SK-N-SH (cell line): ENCODE measurements at regions not wholly inside any gene's neighbourhood (a gene's known extent, or its start where the extent isn't known, plus 50 kb on each side); places are given as distances from the start of the nearest gene placed in this dataset.

ENCODE experiments used
- CTCF ChIA-PET: fragments of 300-600, 350-600 bp; formaldehyde crosslinking; extraction: SDS; loops from one replicate; lab custom pipeline; 2021; lab: Yijun Ruan, JAX
- POLR2A ChIA-PET: fragments of 350-600 bp; sonication (Branson Sonifier 250); formaldehyde crosslinking; extraction: SDS; loops from one replicate; lab custom pipeline; 2020; ENCODE audit warnings: antibody characterized with exemption, inconsistent platforms; lab: Yijun Ruan, JAX
- DNase-seq: peaks from one replicate; pipeline ENCODE4 v3.0.0; 2012
- H2AFZ ChIP-seq: fragments of 200-600 bp; sonication (generic); 2 replicates; pipeline ENCODE4 v1.8.1; 2016; ENCODE audit warnings: antibody characterized with exemption, mild to moderate bottlenecking, low read depth
- H3F3A ChIP-seq: fragments of 200-600 bp; sonication (generic); replicated peaks from 2 replicates; pipeline ENCODE3; 2016; ENCODE audit warnings: antibody characterized with exemption, mild to moderate bottlenecking; ENCODE audit not compliant: insufficient read depth
- H3K27ac ChIP-seq, 2 experiments: fragments of 200-500 bp in 1 of 2; fragments of 200-600 bp in 1 of 2; sonication (Bioruptor generic) in 1 of 2; sonication (generic), shearing (Covaris generic) in 1 of 2; 2 replicates each; pipeline versions ENCODE4 v1.5.1 to v1.6.1; 2014 to 2016; ENCODE audit warnings: low read depth in 2 of 2, inconsistent platforms in 1 of 2, low read length in 1 of 2, mild to moderate bottlenecking in 1 of 2, mixed read lengths in 1 of 2
- H3K27me3 ChIP-seq: fragments of 200-600 bp; sonication (generic), shearing (Covaris generic); 2 replicates; pipeline ENCODE4 v1.6.1; 2016; ENCODE audit warnings: mixed run types; ENCODE audit not compliant: insufficient read depth
- H3K36me3 ChIP-seq, 2 experiments: fragments of 200-500 bp in 1 of 2; fragments of 200-600 bp in 1 of 2; sonication (Bioruptor generic) in 1 of 2; sonication (generic) in 1 of 2; replicated peaks in 1 of 2; 2 replicates each; pipeline versions ENCODE3 to v1.5.1; 2014 to 2016; ENCODE audit warnings: low read length in 1 of 2, mild to moderate bottlenecking in 1 of 2; ENCODE audit not compliant: insufficient read depth in 2 of 2, control insufficient read depth in 1 of 2
- H3K4me1 ChIP-seq, 2 experiments: fragments of 200-500 bp in 1 of 2; fragments of 200-600 bp in 1 of 2; sonication (Bioruptor generic) in 1 of 2; sonication (generic), shearing (Covaris generic) in 1 of 2; 2 replicates each; pipeline versions ENCODE4 v1.5.1 to v1.6.1; 2014 to 2016; ENCODE audit warnings: low read depth in 1 of 2, low read length in 1 of 2, mixed run types in 1 of 2; ENCODE audit not compliant: insufficient read depth in 2 of 2, control insufficient read depth in 1 of 2
- H3K4me2 ChIP-seq: fragments of 200-600 bp; sonication (generic), shearing (Covaris generic); 2 replicates; pipeline ENCODE4 v1.6.1; 2017; ENCODE audit warnings: mixed run types
- H3K4me3 ChIP-seq, 2 experiments: fragments of 200-500 bp in 1 of 2; fragments of 200-600 bp in 1 of 2; sonication (Bioruptor generic) in 1 of 2; sonication (generic), shearing (Covaris generic) in 1 of 2; 2 replicates each; pipeline versions ENCODE4 v1.5.1 to v1.8.1; 2014 to 2016; ENCODE audit warnings: low read depth in 2 of 2, inconsistent platforms in 1 of 2, low read length in 1 of 2, mild to moderate bottlenecking in 1 of 2, mixed read lengths in 1 of 2, moderate library complexity in 1 of 2
- H3K79me2 ChIP-seq: fragments of 200-600 bp; sonication (generic); 2 replicates; pipeline ENCODE4 v1.8.1; 2017; ENCODE audit warnings: mild to moderate bottlenecking; ENCODE audit not compliant: insufficient read depth
- H3K9ac ChIP-seq: fragments of 200-600 bp; sonication (generic); 2 replicates; pipeline ENCODE4 v1.6.1; 2017; ENCODE audit warnings: mixed run types
- H3K9me2 ChIP-seq: fragments of 200-600 bp; sonication (generic); 2 replicates; pipeline ENCODE4 v1.6.1; 2017; ENCODE audit warnings: mixed run types
- H3K9me3 ChIP-seq: fragments of 200-600 bp; sonication (generic); 2 replicates; pipeline ENCODE4 v1.6.1; 2017; ENCODE audit warnings: mixed run types, mild to moderate bottlenecking, moderate library complexity
- H4K20me1 ChIP-seq: fragments of 200-600 bp; sonication (generic); 2 replicates; pipeline ENCODE4 v1.6.1; 2017; ENCODE audit warnings: mild to moderate bottlenecking, mixed run types; ENCODE audit not compliant: insufficient read depth
- CHD2 ChIP-seq: fragments of 150-350 bp; IDR thresholded peaks from 2 replicates; pipeline ENCODE4 v1.6.1; 2018; ENCODE audit warnings: low read length; ENCODE audit not compliant: partially characterized antibody
- ELF1 ChIP-seq: IDR thresholded peaks from 2 replicates; pipeline ENCODE4 v1.4.0; 2012
- EP300 ChIP-seq, 2 experiments: IDR thresholded peaks; 2 replicates each; pipeline versions ENCODE4 v1.4.0 to v1.6.1; 2012; ENCODE audit warnings: borderline replicate concordance in 1 of 2, low read depth in 1 of 2, low read length in 1 of 2
- EZH2phosphoT487 ChIP-seq: fragments of 200-600 bp; sonication (generic); IDR thresholded peaks from 2 replicates; pipeline ENCODE4 v1.6.1; 2017; ENCODE audit warnings: low read depth, mixed run types, mild to moderate bottlenecking, antibody characterized with exemption, moderate library complexity, borderline replicate concordance
- FOXM1 ChIP-seq: IDR thresholded peaks from 2 replicates; pipeline ENCODE4 v1.4.0; 2012; ENCODE audit warnings: low read depth, mild to moderate bottlenecking
- GABPA ChIP-seq: IDR thresholded peaks from 2 replicates; pipeline ENCODE4 v1.4.0; 2012; ENCODE audit warnings: low read depth, mild to moderate bottlenecking
- GATA2 ChIP-seq: sonication (generic); formaldehyde crosslinking; IDR thresholded peaks from 2 replicates; pipeline ENCODE4 v1.5.0; 2020; ENCODE audit warnings: mild to moderate bottlenecking, missing genetic modification reagents
- JUND ChIP-seq: IDR thresholded peaks from 2 replicates; pipeline ENCODE4 v1.4.0; 2012
- MEF2A ChIP-seq: IDR thresholded peaks from 2 replicates; pipeline ENCODE4 v1.4.0; 2012; ENCODE audit warnings: low read depth, borderline replicate concordance
- MXI1 ChIP-seq: IDR thresholded peaks from 2 replicates; pipeline ENCODE4 v1.6.1; 2012; ENCODE audit warnings: mild to moderate bottlenecking, low read depth, low read length, improper control_type of control experiment
- NFIC ChIP-seq: IDR thresholded peaks from 2 replicates; pipeline ENCODE4 v1.4.0; 2012; ENCODE audit warnings: borderline replicate concordance
- NRF1 ChIP-seq: IDR thresholded peaks from 2 replicates; pipeline ENCODE4 v1.6.1; 2012; ENCODE audit warnings: low read depth, mild to moderate bottlenecking, low read length
- POLR2AphosphoS5 ChIP-seq: IDR thresholded peaks from 2 replicates; pipeline ENCODE4 v1.6.1; 2012; ENCODE audit warnings: low read depth, low read length
- RAD21 ChIP-seq: IDR thresholded peaks from 2 replicates; pipeline ENCODE4 v1.6.1; 2012; ENCODE audit warnings: mild to moderate bottlenecking, low read length
- RXRA ChIP-seq: IDR thresholded peaks from 2 replicates; pipeline ENCODE4 v1.4.0; 2012; ENCODE audit warnings: low read depth, mild to moderate bottlenecking, borderline replicate concordance
- SMC3 ChIP-seq: IDR thresholded peaks from 2 replicates; pipeline ENCODE4 v1.6.1; 2012; ENCODE audit warnings: low read depth, low read length, improper control_type of control experiment
- TAF1 ChIP-seq: IDR thresholded peaks from 2 replicates; pipeline ENCODE4 v1.6.1; 2012; ENCODE audit warnings: low read depth, mild to moderate bottlenecking, low read length, moderate library complexity, borderline replicate concordance
- TCF12 ChIP-seq: IDR thresholded peaks from 2 replicates; pipeline ENCODE4 v1.4.0; 2012
- WGBS: methylation state at CpG from one replicate; pipeline ENCODE4 v1.1.6; 2017; ENCODE audit warnings: low lambda C conversion rate; 5-methylcytosine and 5-hydroxymethylcytosine counted together
- TF ChIP-seq, protein P1 (sequence below): IDR thresholded peaks from 2 replicates; pipeline ENCODE4; 2012
- TF ChIP-seq, protein P2 (sequence below): fragments of 200-600 bp; sonication (generic); IDR thresholded peaks from 2 replicates; pipeline ENCODE4 v1.6.1; 2017; ENCODE audit warnings: antibody characterized with exemption, mild to moderate bottlenecking, moderate library complexity
- TF ChIP-seq, protein P3 (sequence below): IDR thresholded peaks from 2 replicates; pipeline ENCODE4 v1.4.0; 2012; ENCODE audit warnings: low read depth, borderline replicate concordance
- TF ChIP-seq, protein P4 (sequence below): fragments of 150-350 bp; IDR thresholded peaks from 2 replicates; pipeline ENCODE4 v1.6.1; 2017; ENCODE audit warnings: antibody characterized with exemption, low read length, low read depth, borderline replicate concordance

DNA sequence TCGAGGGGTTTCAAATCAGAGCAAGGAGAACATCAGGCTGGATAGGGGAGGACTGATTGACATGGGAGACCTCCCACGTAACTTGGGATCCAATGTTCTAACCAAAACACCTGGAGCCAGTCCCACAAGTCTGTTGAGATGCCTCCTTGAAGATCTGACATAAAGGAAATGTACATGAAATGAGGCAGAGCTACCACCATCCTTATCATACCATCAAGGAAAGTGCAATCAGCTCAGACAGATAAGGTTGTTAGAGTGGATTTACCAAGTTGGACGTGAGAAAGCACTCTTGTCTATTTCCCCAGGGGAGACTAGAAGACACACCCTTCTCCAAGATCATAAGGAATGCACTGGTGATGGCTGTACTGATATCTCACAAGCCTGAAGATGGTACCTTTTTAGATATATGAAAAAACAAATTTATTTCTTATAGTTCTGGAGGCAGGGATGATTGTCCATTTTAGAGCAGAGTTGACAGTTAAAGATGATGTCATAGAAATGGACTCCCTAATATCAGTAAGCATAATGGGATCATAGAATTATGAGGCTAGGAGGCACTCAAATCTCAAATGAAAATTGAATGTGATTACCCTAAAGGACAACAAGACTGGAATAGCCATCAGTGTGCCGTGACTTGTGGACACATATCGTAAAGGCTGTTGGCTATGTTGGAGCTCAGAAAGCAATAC, 129.1 kb upstream of the RAB4A start:
- Histone ChIP-seq H3K36me3 (no peaks in the 10 kb centered on the region), H3F3A (no peaks in the 10 kb centered on the region), H4K20me1 (no peaks in the 10 kb centered on the region), H3K4me3 (no peak overlapping the region), H3K4me1 (no peaks in the 10 kb centered on the region), H3K9me3 (no peaks in the 10 kb centered on the region), H3K9me2 (no peaks in the 10 kb centered on the region), H3K4me2 (no peak overlapping the region), H3K27ac (no peak overlapping the region), H3K79me2 (no peaks in the 10 kb centered on the region), H3K9ac (no peak overlapping the region), H2AFZ (no peak overlapping the region), H3K27me3 (peaks cover under 1% of the 10 kb centered on the region; the same call in 1 of the 2 replicates)
- 59% methylated on average over 5 of the region's 5 CpGs for WGBS
- TF ChIP-seq GATA2, result no peak
- no peak for TF ChIP-seq POLR2AphosphoS5
- TF ChIP-seq FOXM1, result no peak
- no peak for TF ChIP-seq EZH2phosphoT487
- no peak for TF ChIP-seq MXI1
- no peak for TF ChIP-seq TAF1
- TF ChIP-seq, protein P1, sequence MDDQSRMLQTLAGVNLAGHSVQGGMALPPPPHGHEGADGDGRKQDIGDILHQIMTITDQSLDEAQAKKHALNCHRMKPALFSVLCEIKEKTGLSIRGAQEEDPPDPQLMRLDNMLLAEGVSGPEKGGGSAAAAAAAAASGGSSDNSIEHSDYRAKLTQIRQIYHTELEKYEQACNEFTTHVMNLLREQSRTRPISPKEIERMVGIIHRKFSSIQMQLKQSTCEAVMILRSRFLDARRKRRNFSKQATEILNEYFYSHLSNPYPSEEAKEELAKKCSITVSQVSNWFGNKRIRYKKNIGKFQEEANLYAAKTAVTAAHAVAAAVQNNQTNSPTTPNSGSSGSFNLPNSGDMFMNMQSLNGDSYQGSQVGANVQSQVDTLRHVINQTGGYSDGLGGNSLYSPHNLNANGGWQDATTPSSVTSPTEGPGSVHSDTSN, result no peak
- DNase-seq, result no peak
- CTCF ChIA-PET, result no interaction called here
- POLR2A ChIA-PET, result no interaction called here

DNA sequence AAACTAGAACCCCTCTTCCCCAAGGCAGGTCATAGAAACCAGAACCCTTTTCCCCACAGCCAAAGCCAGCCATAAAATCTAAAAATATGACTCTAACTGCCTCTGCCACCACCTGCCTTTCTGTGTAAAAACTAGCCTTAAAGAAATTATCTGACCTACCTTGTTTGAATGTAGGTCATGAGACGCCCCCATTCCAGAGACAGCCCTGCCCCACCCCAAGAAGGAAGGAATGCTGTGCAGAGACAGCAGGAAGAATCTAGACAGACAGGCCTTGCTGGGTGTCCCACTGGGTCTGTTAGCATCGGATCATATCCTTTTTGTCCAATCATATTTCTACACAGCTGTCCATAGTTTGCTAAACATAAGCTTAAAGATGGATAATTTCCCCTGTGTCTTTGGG, 128.4 kb upstream of the RAB4A start:
- Histone ChIP-seq H3K79me2 (no peaks in the 10 kb centered on the region), H3K4me2 (no peak overlapping the region), H3K36me3 (no peaks in the 10 kb centered on the region), H3K9ac (no peak overlapping the region), H3K9me3 (no peaks in the 10 kb centered on the region), H3K27ac (no peak overlapping the region), H3K4me1 (peaks cover 0 to under 1% of the 10 kb centered on the region in 2 experiments; a peak in 1 of 4 replicates), H3K27me3 (peaks cover 5% of the 10 kb centered on the region; the same call in 1 of the 2 replicates), H3F3A (no peaks in the 10 kb centered on the region), H4K20me1 (no peaks in the 10 kb centered on the region), H3K9me2 (no peaks in the 10 kb centered on the region), H3K4me3 (no peak overlapping the region), H2AFZ (no peak overlapping the region)
- CTCF ChIA-PET, result interaction anchor here (1.2 kb wide), 1 partner anchor 408 kb away, joined by 3 read pairs; the partner anchor contains the start of gene RHOU
- POLR2A ChIA-PET, result no interaction called here
- WGBS, result 56% methylated on average over 2 of the region's 2 CpGs
- no peak for DNase-seq
- TF ChIP-seq JUND (no peak), TCF12 (no peak), RAD21 (no peak), NFIC (no peak), EZH2phosphoT487 (no peak), FOXM1 (no peak), TAF1 (no peak), POLR2AphosphoS5 (no peak), SMC3 (no peak), GABPA (no peak), RXRA (no peak), CHD2 (no peak), EP300 (IDR thresholded peaks at IDR 0.05; ENCODE audit: borderline replicate concordance in 1 of 2, low read depth in 1 of 2, low read length in 1 of 2) (no peak), ELF1 (no peak), NRF1 (no peak), MEF2A (no peak)
- TF ChIP-seq, protein P2, sequence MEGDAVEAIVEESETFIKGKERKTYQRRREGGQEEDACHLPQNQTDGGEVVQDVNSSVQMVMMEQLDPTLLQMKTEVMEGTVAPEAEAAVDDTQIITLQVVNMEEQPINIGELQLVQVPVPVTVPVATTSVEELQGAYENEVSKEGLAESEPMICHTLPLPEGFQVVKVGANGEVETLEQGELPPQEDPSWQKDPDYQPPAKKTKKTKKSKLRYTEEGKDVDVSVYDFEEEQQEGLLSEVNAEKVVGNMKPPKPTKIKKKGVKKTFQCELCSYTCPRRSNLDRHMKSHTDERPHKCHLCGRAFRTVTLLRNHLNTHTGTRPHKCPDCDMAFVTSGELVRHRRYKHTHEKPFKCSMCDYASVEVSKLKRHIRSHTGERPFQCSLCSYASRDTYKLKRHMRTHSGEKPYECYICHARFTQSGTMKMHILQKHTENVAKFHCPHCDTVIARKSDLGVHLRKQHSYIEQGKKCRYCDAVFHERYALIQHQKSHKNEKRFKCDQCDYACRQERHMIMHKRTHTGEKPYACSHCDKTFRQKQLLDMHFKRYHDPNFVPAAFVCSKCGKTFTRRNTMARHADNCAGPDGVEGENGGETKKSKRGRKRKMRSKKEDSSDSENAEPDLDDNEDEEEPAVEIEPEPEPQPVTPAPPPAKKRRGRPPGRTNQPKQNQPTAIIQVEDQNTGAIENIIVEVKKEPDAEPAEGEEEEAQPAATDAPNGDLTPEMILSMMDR, result no peak
- TF ChIP-seq, protein P3, sequence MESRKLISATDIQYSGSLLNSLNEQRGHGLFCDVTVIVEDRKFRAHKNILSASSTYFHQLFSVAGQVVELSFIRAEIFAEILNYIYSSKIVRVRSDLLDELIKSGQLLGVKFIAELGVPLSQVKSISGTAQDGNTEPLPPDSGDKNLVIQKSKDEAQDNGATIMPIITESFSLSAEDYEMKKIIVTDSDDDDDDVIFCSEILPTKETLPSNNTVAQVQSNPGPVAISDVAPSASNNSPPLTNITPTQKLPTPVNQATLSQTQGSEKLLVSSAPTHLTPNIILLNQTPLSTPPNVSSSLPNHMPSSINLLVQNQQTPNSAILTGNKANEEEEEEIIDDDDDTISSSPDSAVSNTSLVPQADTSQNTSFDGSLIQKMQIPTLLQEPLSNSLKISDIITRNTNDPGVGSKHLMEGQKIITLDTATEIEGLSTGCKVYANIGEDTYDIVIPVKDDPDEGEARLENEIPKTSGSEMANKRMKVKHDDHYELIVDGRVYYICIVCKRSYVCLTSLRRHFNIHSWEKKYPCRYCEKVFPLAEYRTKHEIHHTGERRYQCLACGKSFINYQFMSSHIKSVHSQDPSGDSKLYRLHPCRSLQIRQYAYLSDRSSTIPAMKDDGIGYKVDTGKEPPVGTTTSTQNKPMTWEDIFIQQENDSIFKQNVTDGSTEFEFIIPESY, result no peak
- TF ChIP-seq, protein P4, sequence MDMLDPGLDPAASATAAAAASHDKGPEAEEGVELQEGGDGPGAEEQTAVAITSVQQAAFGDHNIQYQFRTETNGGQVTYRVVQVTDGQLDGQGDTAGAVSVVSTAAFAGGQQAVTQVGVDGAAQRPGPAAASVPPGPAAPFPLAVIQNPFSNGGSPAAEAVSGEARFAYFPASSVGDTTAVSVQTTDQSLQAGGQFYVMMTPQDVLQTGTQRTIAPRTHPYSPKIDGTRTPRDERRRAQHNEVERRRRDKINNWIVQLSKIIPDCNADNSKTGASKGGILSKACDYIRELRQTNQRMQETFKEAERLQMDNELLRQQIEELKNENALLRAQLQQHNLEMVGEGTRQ, result no peak
